Trophoblast cell (in vitro differentiated cells and primary cell): ENCODE measurements at regions not wholly inside any gene's neighbourhood (a gene's known extent, or its start where the extent isn't known, plus 50 kb on each side); places are given as distances from the start of the nearest gene placed in this dataset.

Experiments used
- DNase-seq, 2 donors: peaks; one replicate each; pipeline ENCODE4 v3.0.0-alpha.2; 2016
- H2AFZ ChIP-seq: 2 replicates; pipeline ENCODE4 v1.6.1; 2013; ENCODE audit warnings: low read length, moderate library complexity, mild to moderate bottlenecking; ENCODE audit not compliant: insufficient read depth, poor library complexity
- H2AK5ac ChIP-seq: 2 replicates; pipeline ENCODE4 v1.6.1; 2013; ENCODE audit warnings: mild to moderate bottlenecking, low read length
- H2BK120ac ChIP-seq: 2 replicates; pipeline ENCODE4 v1.6.1; 2013; ENCODE audit warnings: low read length, mild to moderate bottlenecking, moderate library complexity; ENCODE audit not compliant: insufficient read depth, poor library complexity
- H2BK12ac ChIP-seq: 2 replicates; pipeline ENCODE4 v1.6.1; 2013; ENCODE audit warnings: mild to moderate bottlenecking, low read length, moderate library complexity
- H2BK5ac ChIP-seq: 2 replicates; pipeline ENCODE4 v1.6.1; 2013; ENCODE audit warnings: low read length, low read depth, moderate library complexity, mild to moderate bottlenecking; ENCODE audit not compliant: poor library complexity
- H3K14ac ChIP-seq: 2 replicates; pipeline ENCODE4 v1.6.1; 2013; ENCODE audit warnings: mild to moderate bottlenecking, low read length
- H3K18ac ChIP-seq: 2 replicates; pipeline ENCODE4 v1.6.1; 2013; ENCODE audit warnings: mild to moderate bottlenecking, low read length
- H3K23ac ChIP-seq: 2 replicates; pipeline ENCODE4 v1.6.1; 2013; ENCODE audit warnings: low read length
- H3K27ac ChIP-seq: 2 replicates; pipeline ENCODE4 v1.5.1; 2013; ENCODE audit warnings: low read depth, mild to moderate bottlenecking, inconsistent platforms, low read length, moderate library complexity
- H3K27me3 ChIP-seq: 2 replicates; pipeline ENCODE4 v1.6.1; 2013; ENCODE audit warnings: inconsistent platforms, mild to moderate bottlenecking, low read length, moderate library complexity; ENCODE audit not compliant: insufficient read depth
- H3K36me3 ChIP-seq, 2 experiments: 1 replicate in 1 of 2; 2 replicates in 1 of 2; pipeline ENCODE4 v1.6.1; 2013; ENCODE audit warnings: low read length in 2 of 2, mild to moderate bottlenecking in 2 of 2, moderate library complexity in 1 of 2; ENCODE audit not compliant: insufficient read depth in 2 of 2, control insufficient read depth in 1 of 2
- H3K4ac ChIP-seq: 2 replicates; pipeline ENCODE4 v1.6.1; 2013; ENCODE audit warnings: low read depth, mild to moderate bottlenecking, low read length, moderate library complexity
- H3K4me1 ChIP-seq, 2 experiments: 1 replicate in 1 of 2; 2 replicates in 1 of 2; pipeline ENCODE4 v1.6.1; 2013; ENCODE audit warnings: low read length in 2 of 2, mild to moderate bottlenecking in 2 of 2, moderate library complexity in 1 of 2; ENCODE audit not compliant: insufficient read depth in 2 of 2, control insufficient read depth in 1 of 2
- H3K4me2 ChIP-seq: 2 replicates; pipeline ENCODE4 v1.6.1; 2013; ENCODE audit warnings: inconsistent platforms, mild to moderate bottlenecking, low read length, moderate library complexity
- H3K4me3 ChIP-seq: 2 replicates; pipeline ENCODE4 v1.5.1; 2013; ENCODE audit warnings: mild to moderate bottlenecking, low read depth, low read length, inconsistent platforms
- H3K79me1 ChIP-seq: one replicate; pipeline ENCODE4 v1.6.1; 2013; ENCODE audit warnings: low read length
- H3K79me2 ChIP-seq: 2 replicates; pipeline ENCODE4 v1.6.1; 2013; ENCODE audit warnings: low read length, mild to moderate bottlenecking; ENCODE audit not compliant: control insufficient read depth, insufficient read depth, poor library complexity
- H3K9ac ChIP-seq: 2 replicates; pipeline ENCODE4 v1.6.1; 2013; ENCODE audit warnings: mild to moderate bottlenecking, low read length
- H3K9me3 ChIP-seq: 2 replicates; pipeline ENCODE4 v1.6.1; 2013; ENCODE audit warnings: low read depth, mild to moderate bottlenecking, control low read depth, inconsistent platforms, low read length; ENCODE audit not compliant: insufficient read depth
- H4K12ac ChIP-seq: 2 replicates; pipeline ENCODE4 v1.6.1; 2013; ENCODE audit warnings: low read depth, mild to moderate bottlenecking, low read length, moderate library complexity
- H4K8ac ChIP-seq: 2 replicates; pipeline ENCODE4 v1.6.1; 2013; ENCODE audit warnings: low read depth, mild to moderate bottlenecking, low read length, moderate library complexity
- H4K91ac ChIP-seq: one replicate; pipeline ENCODE4 v1.6.1; 2013; ENCODE audit warnings: low read depth, mild to moderate bottlenecking, low read length, moderate library complexity
- WGBS: extraction: QIAGEN DNeasy Blood & Tissue Kit; methylation state at CpG from one replicate; pipeline ENCODE4 v1.1.7; 2013; ENCODE audit warnings: missing lambda C conversion rate; ENCODE audit not compliant: insufficient read length, insufficient coverage; ENCODE audit errors: extremely low coverage; 5-methylcytosine and 5-hydroxymethylcytosine counted together

- Histone ChIP-seq H3K79me1 (no peaks in the 10 kb centered on the region), H3K79me2 (no peaks in the 10 kb centered on the region), H3K23ac (no peak overlapping the region), H3K4ac (no peak overlapping the region), H2BK12ac (no peak overlapping the region), H3K36me3 (no peaks in the 10 kb centered on the region), H2BK5ac (no peak overlapping the region), H3K27me3 (no peaks in the 10 kb centered on the region), H3K4me3 (no peak overlapping the region), H4K8ac (no peak overlapping the region), H3K9ac (no peak overlapping the region), H2AFZ (no peak overlapping the region), H4K12ac (no peak overlapping the region), H3K4me1 (no peaks in the 10 kb centered on the region), H3K14ac (no peak overlapping the region), H2BK120ac (no peak overlapping the region), H3K4me2 (no peak overlapping the region), H4K91ac (no peak overlapping the region), H3K18ac (no peak overlapping the region), H2AK5ac (no peak overlapping the region), H3K27ac (no peak overlapping the region), H3K9me3 (no peaks in the 10 kb centered on the region)
- no peak for DNase-seq
Measured at GRCh38 chr13:53264751-53265385, 236.3 kb downstream of the OLFM4 start.

- H3K4me1 ChIP-seq: no peaks in the 10 kb centered on the region
- no peaks in the 10 kb centered on the region for H3K79me1 ChIP-seq
- no peaks in the 10 kb centered on the region for H3K36me3 ChIP-seq
- no CpG with 5 or more reads among the region's 4 CpGs for WGBS
- no peak overlapping the region for H3K27ac ChIP-seq
- no peaks in the 10 kb centered on the region for H3K79me2 ChIP-seq
- no peak overlapping the region for H3K9ac ChIP-seq
- no peak overlapping the region for H2BK5ac ChIP-seq
- no peak for DNase-seq
- H3K9me3 ChIP-seq: no peaks in the 10 kb centered on the region
- H3K27me3 ChIP-seq: no peaks in the 10 kb centered on the region
- H4K91ac ChIP-seq: no peak overlapping the region
- H3K4me2 ChIP-seq: no peak overlapping the region
- no peak overlapping the region for H4K8ac ChIP-seq
- no peak overlapping the region for H4K12ac ChIP-seq
- no peak overlapping the region for H2AK5ac ChIP-seq
- H3K23ac ChIP-seq: no peak overlapping the region
- no peak overlapping the region for H2AFZ ChIP-seq
- H3K4ac ChIP-seq: no peak overlapping the region
- H3K18ac ChIP-seq: no peak overlapping the region
- H2BK12ac ChIP-seq: no peak overlapping the region
- no peak overlapping the region for H2BK120ac ChIP-seq
- H3K4me3 ChIP-seq: no peak overlapping the region
- no peak overlapping the region for H3K14ac ChIP-seq
Measured at GRCh38 chr13:53266757-53267156, 238.1 kb downstream of the OLFM4 start.

GRCh38 chr13:53269634-53270033 is 241.0 kb downstream of the OLFM4 start:
- no peak overlapping the region for H2BK120ac ChIP-seq
- H3K9ac ChIP-seq: no peak overlapping the region
- H2AFZ ChIP-seq: no peak overlapping the region
- no peak overlapping the region for H3K4ac ChIP-seq
- no CpG with 5 or more reads among the region's 6 CpGs for WGBS
- H3K18ac ChIP-seq: no peak overlapping the region
- no peaks in the 10 kb centered on the region for H3K27me3 ChIP-seq
- H3K79me2 ChIP-seq: no peaks in the 10 kb centered on the region
- H3K27ac ChIP-seq: no peak overlapping the region
- no peak overlapping the region for H2AK5ac ChIP-seq
- no peaks in the 10 kb centered on the region for H3K9me3 ChIP-seq
- no peak overlapping the region for H2BK5ac ChIP-seq
- no peaks in the 10 kb centered on the region for H3K79me1 ChIP-seq
- no peak overlapping the region for H3K4me2 ChIP-seq
- DNase-seq: no peak
- no peak overlapping the region for H3K23ac ChIP-seq
- no peak overlapping the region for H4K8ac ChIP-seq
- H3K14ac ChIP-seq: no peak overlapping the region
- no peak overlapping the region for H3K4me3 ChIP-seq
- no peak overlapping the region for H4K91ac ChIP-seq
- no peak overlapping the region for H2BK12ac ChIP-seq
- no peaks in the 10 kb centered on the region for H3K4me1 ChIP-seq
- no peak overlapping the region for H4K12ac ChIP-seq
- H3K36me3 ChIP-seq: no peaks in the 10 kb centered on the region

GRCh38 chr13:53272873-53273272 is 244.3 kb downstream of the OLFM4 start:
- Histone ChIP-seq H3K4ac (no peak overlapping the region), H3K4me2 (no peak overlapping the region), H2BK12ac (no peak overlapping the region), H3K27me3 (no peaks in the 10 kb centered on the region), H3K4me1 (no peaks in the 10 kb centered on the region), H3K79me1 (no peaks in the 10 kb centered on the region), H3K79me2 (no peaks in the 10 kb centered on the region), H3K27ac (no peak overlapping the region), H3K23ac (no peak overlapping the region), H3K18ac (no peak overlapping the region), H3K36me3 (no peaks in the 10 kb centered on the region), H4K12ac (no peak overlapping the region), H3K9me3 (no peaks in the 10 kb centered on the region), H2AFZ (no peak overlapping the region), H2AK5ac (no peak overlapping the region), H2BK120ac (no peak overlapping the region), H3K9ac (no peak overlapping the region), H2BK5ac (no peak overlapping the region), H3K4me3 (no peak overlapping the region), H3K14ac (no peak overlapping the region), H4K8ac (no peak overlapping the region), H4K91ac (no peak overlapping the region)
- no CpG with 5 or more reads among the region's 2 CpGs for WGBS
- no peak for DNase-seq
